Liver (tissue), 8 donors: ENCODE measurements at regions not wholly inside any gene's neighbourhood (a gene's known extent, or its start where the extent isn't known, plus 50 kb on each side); places are given as distances from the start of the nearest gene placed in this dataset.

Source experiments
- DNase-seq: peaks from one replicate; pipeline ENCODE4 v3.0.0-alpha.2; 2017; ENCODE audit warnings: low spot score
- H3K27ac ChIP-seq, 2 donors: one replicate each; pipeline ENCODE4 v1.7.0; 2013; ENCODE audit warnings: inconsistent platforms in 2 of 2, low read length in 2 of 2, control low read depth in 1 of 2, low read depth in 1 of 2, mild to moderate bottlenecking in 1 of 2
- H3K27me3 ChIP-seq, 4 donors: one replicate each; pipeline versions ENCODE4 v1.6.1 to v1.7.0; 2013; ENCODE audit warnings: low read length in 3 of 4, inconsistent platforms in 1 of 4, mild to moderate bottlenecking in 1 of 4, moderate library complexity in 1 of 4; ENCODE audit not compliant: control insufficient read depth in 4 of 4, insufficient read depth in 4 of 4
- H3K36me3 ChIP-seq, 4 donors: one replicate each; pipeline versions ENCODE4 v1.6.1 to v1.7.0; 2013; ENCODE audit warnings: low read length in 3 of 4, mild to moderate bottlenecking in 3 of 4, low read depth in 1 of 4, moderate library complexity in 1 of 4; ENCODE audit not compliant: control insufficient read depth in 4 of 4, insufficient read depth in 3 of 4
- H3K4me1 ChIP-seq, 4 donors: one replicate each; pipeline versions ENCODE4 v1.6.1 to v1.7.0; 2013; ENCODE audit warnings: low read length in 3 of 4, mild to moderate bottlenecking in 3 of 4, moderate library complexity in 1 of 4; ENCODE audit not compliant: control insufficient read depth in 4 of 4, insufficient read depth in 4 of 4
- H3K4me3 ChIP-seq, 3 donors: one replicate each; pipeline versions ENCODE4 v1.6.1 to v1.7.0; 2013; ENCODE audit warnings: low read length in 3 of 3, control low read depth in 1 of 3, low read depth in 1 of 3, mild to moderate bottlenecking in 1 of 3
- H3K9ac ChIP-seq, 2 donors: one replicate each; pipeline ENCODE4 v1.7.0; 2013; ENCODE audit warnings: low read length in 2 of 2, mild to moderate bottlenecking in 2 of 2, moderate library complexity in 2 of 2, control low read depth in 1 of 2, low read depth in 1 of 2
- H3K9me3 ChIP-seq, 4 donors: one replicate each; pipeline versions ENCODE4 v1.6.1 to v1.7.0; 2013; ENCODE audit warnings: low read length in 3 of 4; ENCODE audit not compliant: control insufficient read depth in 4 of 4
- EGR1 ChIP-seq, 2 donors: IDR thresholded peaks; 2 replicates each; pipeline ENCODE4 v1.6.1; 2016 to 2018; ENCODE audit warnings: antibody characterized with exemption in 2 of 2, low read depth in 2 of 2
- FOXA2 ChIP-seq: IDR thresholded peaks from 2 replicates; pipeline ENCODE4 v1.6.1; 2016; ENCODE audit warnings: antibody characterized with exemption
- GABPA ChIP-seq, 2 donors: IDR thresholded peaks in 1 of 2; conservative IDR thresholded peaks in 1 of 2; 2 replicates each; pipeline ENCODE4 v1.6.1; 2016; ENCODE audit warnings: antibody characterized with exemption in 2 of 2, mild to moderate bottlenecking in 1 of 2, moderate library complexity in 1 of 2
- HNF4A ChIP-seq, 2 donors: conservative IDR thresholded peaks; 2 replicates each; pipeline ENCODE4 v1.6.1; 2016; ENCODE audit warnings: antibody characterized with exemption in 2 of 2, mild to moderate bottlenecking in 2 of 2
- JUND ChIP-seq, 2 donors: IDR thresholded peaks; 2 replicates each; pipeline ENCODE4 v1.6.1; 2016; ENCODE audit warnings: antibody characterized with exemption in 2 of 2
- RAD21 ChIP-seq, 2 donors: IDR thresholded peaks; 2 replicates each; pipeline ENCODE4 v1.6.1; 2016; ENCODE audit warnings: antibody characterized with exemption in 2 of 2, mild to moderate bottlenecking in 2 of 2
- REST ChIP-seq: IDR thresholded peaks from 2 replicates; pipeline ENCODE4 v1.6.1; 2016; ENCODE audit warnings: antibody characterized with exemption, mild to moderate bottlenecking
- RXRA ChIP-seq, 2 donors: IDR thresholded peaks; 2 replicates each; pipeline ENCODE4 v1.6.1; 2017 to 2018; ENCODE audit warnings: antibody characterized with exemption in 2 of 2, mild to moderate bottlenecking in 1 of 2
- SP1 ChIP-seq: IDR thresholded peaks from 2 replicates; pipeline ENCODE4 v1.6.1; 2018; ENCODE audit warnings: antibody characterized with exemption, mild to moderate bottlenecking
- TAF1 ChIP-seq: conservative IDR thresholded peaks from 2 replicates; pipeline ENCODE4 v1.6.1; 2016; ENCODE audit warnings: antibody characterized with exemption, mild to moderate bottlenecking
- YY1 ChIP-seq: IDR thresholded peaks from 2 replicates; pipeline ENCODE4 v1.6.1; 2016; ENCODE audit warnings: antibody characterized with exemption, mild to moderate bottlenecking
- ZBTB33 ChIP-seq: IDR thresholded peaks from 2 replicates; pipeline ENCODE4 v1.6.1; 2016; ENCODE audit warnings: antibody characterized with exemption
- WGBS: extraction: QIAGEN DNeasy Blood & Tissue Kit; methylation state at CpG from one replicate; pipeline ENCODE4 v1.1.7; 2013; 5-methylcytosine and 5-hydroxymethylcytosine counted together
- TF ChIP-seq, protein P1 (sequence below): fragments of 150-350 bp; IDR thresholded peaks from 2 replicates; pipeline ENCODE4 v1.5.1; 2017; ENCODE audit warnings: improper control_type of control experiment, low read depth, low read length; ENCODE audit not compliant: missing input control
- TF ChIP-seq, protein P2 (sequence below): IDR thresholded peaks from 2 replicates; pipeline ENCODE4 v1.6.1; 2016; ENCODE audit warnings: antibody characterized with exemption
- donor health status: healthy.
- donor health status: healthy.
- donor health status: healthy.
- donor health status: healthy.
- donor health status: healthy.

- 52% methylated on average over 6 of the region's 6 CpGs for WGBS
- Histone ChIP-seq H3K4me1 (peaks cover 0 to 20% (median 19%) of the 10 kb centered on the region in 4 donors), H3K9me3 (peaks cover 0 to 6% (median 0%) of the 10 kb centered on the region in 4 donors), H3K36me3 (no peaks in the 10 kb centered on the region), H3K4me3 (no peak overlapping the region), H3K9ac (no peak overlapping the region), H3K27me3 (no peaks in the 10 kb centered on the region), H3K27ac (peak overlapping the region; percentile 73 to 88)
- no peak for DNase-seq
- no peak for TF ChIP-seq GABPA (IDR thresholded peaks at IDR 0.05 in 1 of 2, conservative IDR thresholded peaks at IDR 0.05 in 1 of 2)
- TF ChIP-seq, protein P1, sequence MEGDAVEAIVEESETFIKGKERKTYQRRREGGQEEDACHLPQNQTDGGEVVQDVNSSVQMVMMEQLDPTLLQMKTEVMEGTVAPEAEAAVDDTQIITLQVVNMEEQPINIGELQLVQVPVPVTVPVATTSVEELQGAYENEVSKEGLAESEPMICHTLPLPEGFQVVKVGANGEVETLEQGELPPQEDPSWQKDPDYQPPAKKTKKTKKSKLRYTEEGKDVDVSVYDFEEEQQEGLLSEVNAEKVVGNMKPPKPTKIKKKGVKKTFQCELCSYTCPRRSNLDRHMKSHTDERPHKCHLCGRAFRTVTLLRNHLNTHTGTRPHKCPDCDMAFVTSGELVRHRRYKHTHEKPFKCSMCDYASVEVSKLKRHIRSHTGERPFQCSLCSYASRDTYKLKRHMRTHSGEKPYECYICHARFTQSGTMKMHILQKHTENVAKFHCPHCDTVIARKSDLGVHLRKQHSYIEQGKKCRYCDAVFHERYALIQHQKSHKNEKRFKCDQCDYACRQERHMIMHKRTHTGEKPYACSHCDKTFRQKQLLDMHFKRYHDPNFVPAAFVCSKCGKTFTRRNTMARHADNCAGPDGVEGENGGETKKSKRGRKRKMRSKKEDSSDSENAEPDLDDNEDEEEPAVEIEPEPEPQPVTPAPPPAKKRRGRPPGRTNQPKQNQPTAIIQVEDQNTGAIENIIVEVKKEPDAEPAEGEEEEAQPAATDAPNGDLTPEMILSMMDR = no peak
- TF ChIP-seq HNF4A (conservative IDR thresholded peaks at IDR 0.05) = no peak
- TF ChIP-seq JUND (IDR thresholded peaks at IDR 0.05) = no peak
- no peak for TF ChIP-seq EGR1 (IDR thresholded peaks at IDR 0.05; ENCODE audit: low read depth in 2 of 2)
- no peak for TF ChIP-seq FOXA2
- TF ChIP-seq YY1 = no peak
- no peak for TF ChIP-seq RXRA (IDR thresholded peaks at IDR 0.05)
- TF ChIP-seq RAD21 (IDR thresholded peaks at IDR 0.05) = no peak
- TF ChIP-seq ZBTB33 = no peak
Observed at GRCh38 chr3:72143966-72144717, 359.2 kb upstream of the PROK2 start.

DNA sequence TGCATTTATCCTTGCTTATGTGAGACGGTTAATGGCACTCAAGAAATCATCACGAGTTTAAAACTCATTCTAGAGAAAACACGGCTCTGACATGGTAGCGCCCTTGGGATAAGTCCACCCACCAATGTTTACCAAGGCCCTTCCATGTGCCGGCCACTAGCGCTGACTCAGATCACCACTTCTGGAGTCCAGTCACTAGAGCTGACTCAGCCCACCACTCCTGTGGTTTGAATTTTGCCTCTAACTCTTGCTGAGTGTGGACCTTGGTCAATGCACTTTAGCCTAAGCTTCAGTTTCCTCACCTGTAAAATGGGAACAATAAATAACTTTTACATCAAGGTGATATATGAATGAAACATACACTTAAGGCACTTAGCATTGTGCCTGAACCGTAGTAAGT is 358.4 kb upstream of the PROK2 start:
- Histone ChIP-seq H3K4me1 (peaks cover 0 to 23% (median 19%) of the 10 kb centered on the region in 4 donors), H3K9me3 (peaks cover 0 to 6% (median 0%) of the 10 kb centered on the region in 4 donors), H3K4me3 (no peak overlapping the region), H3K9ac (no peak overlapping the region), H3K27ac (no peak overlapping the region), H3K27me3 (no peaks in the 10 kb centered on the region), H3K36me3 (no peaks in the 10 kb centered on the region)
- DNase-seq = no peak
- 96% methylated on average over 7 of the region's 7 CpGs for WGBS
- no peak for TF ChIP-seq TAF1
- TF ChIP-seq HNF4A (conservative IDR thresholded peaks at IDR 0.05) = peak; percentile 20 to 57
- no peak for TF ChIP-seq JUND (IDR thresholded peaks at IDR 0.05)

DNA sequence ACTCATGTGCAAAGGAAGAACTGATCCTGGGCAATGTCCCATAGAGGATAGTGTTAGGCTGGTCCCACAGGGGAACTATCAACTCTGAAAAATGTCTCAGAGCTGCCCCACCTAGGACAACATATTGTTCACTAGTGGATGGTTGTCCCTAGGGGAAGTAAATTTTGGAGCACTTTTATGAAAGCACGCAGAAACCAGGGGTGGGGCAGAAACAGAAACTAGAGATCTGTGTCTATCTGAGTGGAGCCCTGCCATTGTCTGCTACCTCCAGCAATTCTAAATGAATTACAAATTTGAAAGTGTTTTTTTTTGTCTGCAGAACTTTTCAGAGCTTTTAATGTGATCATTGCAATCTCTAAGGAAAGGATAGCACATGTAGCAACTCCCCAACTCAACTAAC is 357.1 kb upstream of the PROK2 start:
- H3K27me3 ChIP-seq = no peaks in the 10 kb centered on the region
- WGBS = 92% methylated on average over 1 of the region's 1 CpG
- peaks cover 0 to 6% (median 0%) of the 10 kb centered on the region in 4 donors for H3K9me3 ChIP-seq
- no peak overlapping the region for H3K4me3 ChIP-seq
- no peak for TF ChIP-seq REST
- no peak for TF ChIP-seq JUND (IDR thresholded peaks at IDR 0.05)
- TF ChIP-seq SP1 = no peak
- TF ChIP-seq, protein P2, sequence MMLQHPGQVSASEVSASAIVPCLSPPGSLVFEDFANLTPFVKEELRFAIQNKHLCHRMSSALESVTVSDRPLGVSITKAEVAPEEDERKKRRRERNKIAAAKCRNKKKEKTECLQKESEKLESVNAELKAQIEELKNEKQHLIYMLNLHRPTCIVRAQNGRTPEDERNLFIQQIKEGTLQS = no peak
- no peak for TF ChIP-seq HNF4A (conservative IDR thresholded peaks at IDR 0.05)
- no peak for DNase-seq
- H3K4me1 ChIP-seq = peaks cover 0 to 32% (median 20%) of the 10 kb centered on the region in 4 donors
- no peak overlapping the region for H3K27ac ChIP-seq
- H3K9ac ChIP-seq = no peak overlapping the region
- H3K36me3 ChIP-seq = no peaks in the 10 kb centered on the region
